Fibroblast of upper back skin (primary cell): ENCODE measurements at regions not wholly inside any gene's neighbourhood (a gene's known extent, or its start where the extent isn't known, plus 50 kb on each side); places are given as distances from the start of the nearest gene placed in this dataset.
"Not testable (repeated sequence)": the region's sequence is repeated elsewhere in the genome, so short reads cannot be mapped to it uniquely, and the experiment has no call there.

Experiments used
- DNase-seq: peaks from one replicate; pipeline ENCODE4 v3.0.0-alpha.2; 2013

GRCh38 chr15:31705076-31705678 is 325.1 kb upstream of the CHRNA7 start:
- DNase-seq: not testable (repeated sequence)

GRCh38 chr15:31707944-31708702 is 322.2 kb upstream of the CHRNA7 start:
- not testable (repeated sequence) for DNase-seq

DNA sequence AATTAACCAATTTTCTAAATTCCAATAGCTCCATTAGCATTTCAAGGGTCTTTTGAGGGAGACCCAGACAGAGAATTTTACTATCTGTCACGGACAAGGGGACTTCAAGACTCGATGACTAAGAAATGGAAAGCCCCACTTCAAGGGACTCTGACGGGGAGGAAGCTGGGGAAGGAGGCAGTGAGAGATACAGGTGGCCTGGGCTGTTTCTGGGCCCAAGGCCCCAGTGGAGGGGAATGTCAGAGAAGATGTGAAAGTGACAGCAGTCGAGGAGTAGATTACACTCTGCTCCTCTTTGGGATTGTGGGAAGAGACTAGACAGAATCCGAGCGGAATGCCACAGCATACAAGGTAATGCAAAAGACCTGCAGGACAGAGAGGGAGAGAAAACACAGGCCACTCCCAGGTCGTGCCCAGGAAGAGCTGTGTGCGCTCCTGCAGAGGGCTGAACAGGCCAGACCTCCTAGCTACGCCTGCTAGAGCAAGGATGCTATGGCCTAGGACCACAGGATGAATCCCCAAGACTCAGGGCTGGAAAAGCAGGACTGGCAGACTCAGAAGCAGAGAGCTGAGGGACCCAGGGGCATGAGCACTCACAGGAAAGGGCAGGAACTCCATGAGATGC is 321.5 kb upstream of the CHRNA7 start:
- DNase-seq: not testable (repeated sequence)

GRCh38 chr15:31709479-31709878 is 320.8 kb upstream of the CHRNA7 start:
- DNase-seq: not testable (repeated sequence)

DNA sequence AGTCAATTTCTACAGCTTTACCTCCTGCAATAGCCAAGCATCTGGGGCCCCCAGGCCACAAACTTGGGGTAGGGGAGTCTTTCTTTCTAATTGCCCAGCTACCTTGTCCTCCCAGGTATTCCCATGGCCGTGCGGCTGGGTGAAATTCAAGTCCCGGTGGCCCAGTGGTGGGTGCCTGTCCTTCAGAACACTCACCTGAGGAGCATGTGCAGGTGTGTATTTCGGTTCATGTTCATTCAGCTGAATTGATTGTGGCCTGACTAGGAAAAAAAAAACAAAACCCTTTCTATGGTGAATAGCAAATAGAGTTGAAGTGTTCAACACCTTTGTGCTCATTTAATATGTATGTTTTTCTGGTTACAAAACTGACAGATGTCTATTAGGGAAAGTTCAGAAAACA is 319.5 kb upstream of the CHRNA7 start:
- DNase-seq: not testable (repeated sequence)

GRCh38 chr15:31715208-31715607 is 315.1 kb upstream of the CHRNA7 start:
- DNase-seq: not testable (repeated sequence)

DNA sequence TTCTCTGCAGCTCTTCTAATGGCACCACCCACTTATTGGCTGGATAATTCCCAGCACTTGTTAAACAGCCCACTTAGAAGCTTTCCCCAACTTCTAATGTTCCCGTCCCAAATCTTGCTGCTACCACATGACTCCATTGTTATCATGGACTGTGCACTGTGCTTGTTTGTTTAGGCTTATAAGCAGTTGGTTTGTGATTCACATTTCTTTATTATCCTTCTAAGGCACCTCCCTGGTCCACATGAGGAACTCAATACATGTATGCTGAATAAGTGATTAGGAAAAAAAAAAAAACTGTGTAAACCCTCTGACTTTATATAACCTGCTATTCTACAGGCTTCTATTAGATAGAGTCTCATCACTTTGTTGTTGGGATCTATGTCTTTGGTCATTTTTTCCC is 311.7 kb upstream of the CHRNA7 start:
- not testable (repeated sequence) for DNase-seq

DNA sequence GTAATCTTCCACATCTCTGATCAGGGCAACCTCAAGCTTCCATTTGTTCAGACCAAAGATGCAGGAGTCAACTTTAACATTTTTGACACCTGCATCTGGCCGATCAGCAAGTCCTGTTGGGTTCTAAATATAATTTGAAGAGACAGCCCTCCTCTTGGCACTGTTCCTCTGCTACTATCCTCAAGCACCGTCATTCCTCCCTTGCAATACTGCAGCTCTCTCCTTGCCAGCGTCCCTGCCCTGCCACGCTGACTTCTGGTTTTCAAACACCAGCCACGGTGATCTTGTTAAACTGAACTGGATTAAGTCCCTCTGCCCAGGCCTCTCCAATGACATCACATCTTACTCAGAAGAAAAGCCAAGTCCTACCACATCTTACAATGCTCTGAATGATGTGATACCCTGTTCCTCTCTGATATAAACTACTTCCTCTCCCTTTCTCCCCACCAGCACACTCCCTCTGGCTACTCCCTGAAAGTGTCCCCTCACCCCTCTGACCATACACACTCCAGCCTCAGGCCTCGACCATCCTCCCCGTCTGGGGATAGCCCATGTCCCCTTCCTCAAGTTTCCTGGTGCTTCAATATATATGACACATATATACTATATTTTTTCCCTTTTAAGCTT is 310.8 kb upstream of the CHRNA7 start:
- not testable (repeated sequence) for DNase-seq

GRCh38 chr15:31723019-31723418 is 307.3 kb upstream of the CHRNA7 start:
- not testable (repeated sequence) for DNase-seq

GRCh38 chr15:31724903-31725302 is 305.4 kb upstream of the CHRNA7 start:
- not testable (repeated sequence) for DNase-seq

GRCh38 chr15:31725619-31726018 is 304.7 kb upstream of the CHRNA7 start:
- not testable (repeated sequence) for DNase-seq

DNA sequence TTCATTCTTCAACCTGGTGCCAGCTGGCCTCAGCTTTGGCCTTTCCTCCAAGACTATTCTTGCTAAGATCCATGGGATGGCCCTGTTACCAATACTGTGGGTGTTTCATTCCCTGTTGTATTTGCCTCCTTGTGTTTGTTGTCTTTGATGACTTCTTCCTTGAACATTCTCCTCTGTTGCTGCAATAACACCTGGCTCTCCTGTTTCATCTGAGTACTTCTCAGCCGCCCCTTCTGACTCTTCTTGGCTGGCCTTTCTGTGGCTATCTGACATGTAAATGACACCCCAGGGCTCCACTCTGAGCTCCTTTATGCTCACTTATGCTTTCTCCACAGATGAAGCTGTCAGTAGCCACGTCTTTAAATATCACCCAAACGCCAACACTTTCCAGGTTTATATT is 302.7 kb upstream of the CHRNA7 start:
- no peak for DNase-seq

DNA sequence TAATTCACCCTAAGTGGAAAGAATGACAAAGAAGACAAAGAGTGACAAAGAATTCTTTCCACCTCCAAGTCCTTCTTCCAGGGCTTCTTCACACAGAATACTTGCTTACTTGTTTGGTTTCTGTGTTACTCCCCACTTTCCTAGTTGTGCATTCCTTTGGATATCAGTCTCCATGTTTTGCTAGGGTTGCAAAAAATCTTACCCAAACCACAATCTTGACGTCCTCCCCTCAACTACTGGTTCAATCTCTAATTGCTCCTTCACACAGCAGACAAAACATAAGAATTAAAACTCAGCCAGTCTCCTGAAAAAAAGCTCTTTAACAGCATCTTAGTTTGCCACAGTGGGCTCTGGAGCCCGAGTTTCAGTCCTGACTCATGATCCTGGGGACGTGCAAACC is 297.6 kb upstream of the CHRNA7 start:
- peak; percentile 41 for DNase-seq

- DNase-seq: no peak
Observed at GRCh38 chr15:31733424-31733823, 296.9 kb upstream of the CHRNA7 start.

DNA sequence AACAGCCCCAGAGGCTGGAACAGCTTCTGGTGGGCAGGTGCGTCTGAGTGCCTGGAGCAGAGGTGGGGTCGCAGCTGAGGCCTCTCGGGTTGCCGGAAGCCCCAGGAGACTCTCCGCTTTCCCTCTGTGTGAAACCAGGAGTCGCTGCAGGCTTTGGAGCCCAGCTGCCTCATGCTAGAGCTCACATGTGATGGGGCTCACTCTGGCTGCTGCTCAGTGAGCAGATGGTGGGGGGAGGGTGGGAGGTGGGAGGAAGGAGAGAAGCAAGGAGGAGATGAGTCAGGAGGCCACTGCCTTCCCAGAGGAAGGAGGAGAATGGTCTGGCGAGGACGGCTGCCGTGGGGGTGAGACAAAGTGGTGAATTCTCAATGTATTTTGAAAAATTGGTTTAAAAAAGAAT is 290.1 kb upstream of the CHRNA7 start:
- DNase-seq: peak; percentile 75

GRCh38 chr15:31745841-31746240 is 284.5 kb upstream of the CHRNA7 start:
- DNase-seq: no peak

DNA sequence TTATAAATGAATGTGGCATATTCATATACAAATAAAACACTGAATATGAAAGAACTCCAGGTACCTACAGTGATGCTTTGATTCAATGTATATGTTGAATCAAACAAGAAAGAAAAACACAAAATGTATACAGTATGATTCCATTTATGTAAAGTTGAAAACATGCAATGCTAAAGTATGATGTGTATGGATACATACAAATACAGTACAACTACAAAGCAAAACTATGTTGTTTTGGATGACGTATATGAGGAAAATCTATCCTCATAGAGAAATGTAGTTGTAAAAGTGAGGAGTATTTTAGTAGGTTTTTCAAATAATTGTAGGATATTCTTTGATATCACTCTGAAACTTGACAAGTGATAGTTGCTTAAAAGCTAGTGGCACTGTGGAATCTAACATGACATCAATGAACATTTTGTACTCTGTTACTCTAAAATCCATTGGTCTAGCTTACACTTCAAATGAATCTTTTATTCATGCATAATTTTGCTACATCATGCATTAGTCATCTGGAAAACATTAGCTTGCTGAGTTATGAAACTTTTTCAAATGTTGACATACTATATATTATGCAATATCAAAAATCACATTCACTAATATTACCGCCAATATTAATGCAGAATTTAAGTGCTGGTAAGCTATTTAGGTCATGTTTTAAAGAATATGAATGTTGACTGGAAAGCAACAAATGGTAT is 278.1 kb upstream of the CHRNA7 start:
- DNase-seq: peak; percentile 18

DNA sequence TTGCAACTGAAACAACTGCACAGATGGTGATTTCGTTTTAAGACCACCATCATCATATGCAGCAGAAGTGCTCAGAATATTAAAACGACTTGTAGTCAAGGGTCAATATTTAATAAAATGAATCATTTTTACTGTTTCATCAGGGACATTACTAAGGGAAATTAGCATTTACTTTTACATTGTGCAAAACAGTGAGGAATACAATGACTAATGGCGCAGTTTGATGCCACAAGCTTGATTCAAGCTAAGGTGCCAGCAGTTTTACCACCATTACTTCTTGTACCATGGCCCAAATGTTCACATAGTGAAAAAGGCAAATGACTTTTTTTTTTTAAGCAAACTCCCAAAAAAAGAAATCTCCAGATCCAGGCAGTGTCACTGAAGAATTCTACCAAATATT is 277.4 kb upstream of the CHRNA7 start:
- DNase-seq: no peak

GRCh38 chr15:31758126-31758525 is 272.2 kb upstream of the CHRNA7 start:
- DNase-seq: peak; percentile 5

GRCh38 chr15:31768055-31768454 is 262.3 kb upstream of the CHRNA7 start:
- DNase-seq: no peak

DNA sequence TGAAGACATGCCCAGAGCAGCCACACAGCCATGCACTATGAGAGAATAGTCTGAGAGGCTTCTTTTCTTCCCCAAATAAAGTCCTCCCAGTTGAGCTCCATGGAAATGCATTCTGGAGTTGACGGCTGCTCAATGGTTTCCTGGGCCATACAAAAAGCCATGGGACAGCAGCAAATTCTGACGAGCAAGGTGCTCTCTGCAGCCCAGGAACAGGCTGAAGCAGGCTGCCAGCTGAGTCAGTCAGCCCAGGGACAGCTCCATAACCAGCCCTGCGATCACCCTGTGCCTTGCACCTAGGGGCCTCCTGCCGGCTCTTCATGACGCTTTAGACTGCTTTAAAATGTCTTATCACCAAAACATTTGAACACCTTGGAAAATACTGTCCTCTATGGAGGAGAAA is 256.3 kb upstream of the CHRNA7 start:
- no peak for DNase-seq

DNA sequence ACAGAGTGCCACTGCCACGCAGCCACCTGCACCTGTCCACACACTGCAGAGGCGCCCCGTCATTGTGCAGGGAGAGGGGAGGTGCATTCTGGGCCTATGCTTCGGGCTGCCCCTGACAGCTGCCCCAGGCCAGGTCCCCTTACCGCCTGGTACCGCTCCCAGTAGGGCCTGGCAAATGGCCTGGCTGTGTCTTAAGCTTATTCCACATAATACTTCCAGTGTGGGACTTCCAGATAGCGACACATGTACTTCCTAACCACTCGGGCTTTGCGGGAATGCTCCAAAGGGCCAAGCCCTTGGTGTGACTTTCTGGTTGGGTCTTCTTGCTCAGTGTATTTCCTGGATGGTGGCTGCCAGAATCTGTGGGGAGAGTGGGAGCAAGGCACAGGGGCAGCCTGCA is 254.3 kb upstream of the CHRNA7 start:
- DNase-seq: no peak

GRCh38 chr15:31781261-31781660 is 249.1 kb upstream of the CHRNA7 start:
- DNase-seq: no peak
